ENCODE measurements at regions not wholly inside any gene's neighbourhood (a gene's known extent, or its start where the extent isn't known, plus 50 kb on each side); places are given as distances from the start of the nearest gene placed in this dataset.

GRCh38 chr5:36529142-36529541 lies 77.3 kb upstream of the SLC1A3 start:
- TF ChIP-seq CTCF (conservative IDR thresholded peaks at IDR 0.05 in 1 of 2, IDR thresholded peaks at IDR 0.05 in 1 of 2; ENCODE audit: extremely low read depth in 1 of 2, insufficient read depth in 1 of 2, low read depth in 1 of 2, low read length in 2 of 2) (no peak), EZH2 (IDR thresholded peaks at IDR 0.05; ENCODE audit: borderline replicate concordance, low read length) (no peak)

All from mammary epithelial cell (primary cell).